ENCODE measurements at regions not wholly inside any gene's neighbourhood (a gene's known extent, or its start where the extent isn't known, plus 50 kb on each side); places are given as distances from the start of the nearest gene placed in this dataset.
A peak's percentile ranks its signal among the peaks of the same experiment; 100 is the strongest.
"Not testable (repeated sequence)": the region's sequence is repeated elsewhere in the genome, so short reads cannot be mapped to it uniquely, and the experiment has no call there.

DNA sequence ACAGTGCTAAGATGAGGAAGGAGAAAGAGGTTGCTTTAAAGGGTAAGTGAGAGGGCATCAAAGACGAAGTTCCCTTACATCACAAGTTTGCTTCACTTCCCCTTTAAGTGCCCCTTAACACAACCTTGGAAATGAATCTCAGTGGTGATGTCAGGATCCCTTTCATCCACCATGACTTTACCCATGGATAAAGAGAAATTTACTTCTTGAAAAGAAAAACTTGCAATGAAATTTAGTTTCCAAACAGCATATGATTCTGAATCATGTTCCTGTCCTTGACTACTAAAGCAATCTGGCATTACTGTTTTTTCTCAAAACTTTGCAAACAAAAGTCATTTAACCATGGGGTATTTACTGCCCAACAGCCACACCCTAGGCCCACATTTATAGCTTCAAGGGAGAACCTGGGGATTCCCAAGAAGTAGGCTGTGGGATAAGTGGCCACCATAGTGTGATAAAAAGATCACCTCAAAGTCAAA lies 135.9 kb downstream of the ITGB8 start:
- DNase-seq, result no peak

DNA sequence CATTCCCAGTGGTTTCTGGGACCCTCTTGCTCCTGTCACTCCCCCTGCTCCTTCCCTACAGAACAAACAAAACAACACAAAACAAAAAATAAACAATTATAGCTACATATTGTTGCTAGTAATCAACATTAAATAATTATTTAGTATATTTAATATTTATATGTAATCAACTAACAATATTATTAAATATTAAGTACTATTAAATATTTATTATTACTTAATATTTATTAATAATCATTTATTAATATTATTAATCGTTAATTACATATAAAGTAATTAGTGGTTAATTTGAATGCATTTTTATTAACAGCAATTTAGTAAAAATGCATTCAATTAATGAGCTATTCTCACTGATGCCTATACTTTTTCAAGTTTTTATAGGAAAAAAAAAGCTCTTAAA lies 139.4 kb downstream of the ITGB8 start:
- DNase-seq, result no peak

DNA sequence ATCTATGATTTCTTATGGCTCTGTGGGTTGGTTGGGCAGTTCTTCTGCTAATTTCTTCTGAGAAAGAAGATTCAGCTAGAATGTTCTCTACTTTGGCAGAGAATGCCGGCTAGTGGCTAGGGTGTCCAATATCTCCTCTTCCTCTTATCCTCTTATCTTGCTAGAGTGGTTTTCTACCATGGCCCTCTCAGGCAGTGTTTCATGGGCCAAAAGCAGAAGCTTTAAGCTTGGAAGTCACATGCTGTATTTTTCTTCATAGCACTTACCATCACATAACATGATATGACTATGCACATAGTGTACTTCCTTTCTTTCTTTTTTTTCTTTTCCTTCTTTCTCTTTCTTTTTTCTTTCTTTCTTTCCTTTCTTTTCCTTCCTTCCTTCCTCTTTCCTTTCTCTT lies 140.0 kb downstream of the ITGB8 start:
- no peak for DNase-seq

- DNase-seq, result no peak
Observed at GRCh38 chr7:20474249-20474648, 141.2 kb upstream of the ABCB5 start.

GRCh38 chr7:20475756-20476155 lies 139.7 kb upstream of the ABCB5 start:
- no peak for DNase-seq

DNA sequence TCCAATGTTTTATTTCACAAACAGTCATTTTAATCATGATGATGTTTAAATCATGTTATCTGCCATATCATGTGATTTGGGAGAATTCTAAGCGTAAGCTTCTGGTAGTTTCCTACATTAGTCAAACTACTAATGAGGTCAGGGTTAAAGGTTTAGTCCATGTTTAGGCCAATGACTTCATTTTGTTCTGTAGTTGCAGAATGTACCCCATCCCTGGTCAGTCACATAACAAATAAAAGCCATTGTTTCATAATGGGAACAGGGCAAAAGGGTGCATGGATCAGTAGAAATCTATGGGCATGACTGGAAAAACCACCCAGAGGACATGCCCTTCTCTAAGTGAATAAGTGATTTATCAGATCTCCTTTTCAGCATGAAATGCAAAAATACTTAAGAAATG lies 138.4 kb upstream of the ABCB5 start:
- no peak for DNase-seq

DNA sequence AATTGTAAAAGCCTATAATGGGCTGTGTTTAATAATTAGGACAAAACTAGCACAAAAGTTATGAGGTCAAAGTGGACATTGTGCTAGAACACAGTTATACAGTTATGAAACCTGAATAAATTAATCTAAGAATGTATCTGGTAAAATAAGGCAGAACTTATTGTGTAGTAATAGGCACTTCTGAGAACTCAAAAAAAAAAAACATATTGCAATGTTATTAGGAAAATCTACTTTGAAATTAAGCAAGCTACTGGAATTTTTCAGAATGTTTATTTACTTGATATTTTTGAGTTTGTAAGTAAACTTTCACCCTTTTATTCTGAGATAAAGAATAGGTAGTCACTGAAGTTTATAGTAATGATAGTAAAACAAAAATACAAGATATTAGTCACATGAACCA lies 135.8 kb upstream of the ABCB5 start:
- no peak for DNase-seq

DNA sequence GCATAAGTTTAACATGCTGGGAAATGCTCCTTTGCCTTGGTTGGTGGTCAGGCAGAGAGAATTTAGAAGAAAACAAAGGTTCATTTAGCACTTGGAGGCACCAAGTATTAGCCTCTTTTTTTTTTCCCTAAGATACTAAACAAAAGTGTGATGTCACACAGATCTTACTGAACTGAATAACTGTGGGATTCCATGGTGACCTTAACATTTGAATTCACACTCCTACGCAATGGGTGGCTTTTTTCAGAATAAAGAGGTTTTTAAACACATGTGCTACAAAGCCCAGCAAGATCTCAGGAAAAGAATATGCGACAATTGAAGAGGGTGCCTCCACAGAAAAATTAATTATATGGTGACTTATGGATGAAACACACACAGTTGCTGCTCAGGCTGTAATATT lies 133.4 kb upstream of the ABCB5 start:
- DNase-seq, result no peak

- DNase-seq, result no peak
Observed at GRCh38 chr7:20484356-20484755, 131.1 kb upstream of the ABCB5 start.

DNA sequence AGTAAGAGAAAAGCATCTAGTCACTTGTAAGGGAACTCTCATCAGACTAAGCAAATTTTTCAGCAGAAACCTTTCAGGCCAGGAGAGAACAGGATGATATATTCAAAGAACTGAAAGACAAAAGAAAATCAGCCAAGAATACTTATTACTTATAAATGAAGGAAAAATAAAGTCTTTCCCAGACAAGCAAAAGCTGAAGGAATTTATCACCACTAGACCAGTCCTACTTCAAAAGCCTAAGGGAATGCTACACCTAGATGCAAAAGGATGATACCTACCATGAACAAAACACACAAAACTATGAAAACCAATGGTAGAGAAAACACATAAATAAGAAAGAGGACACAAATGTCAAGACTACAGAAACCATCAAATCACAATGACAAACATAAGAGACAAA lies 126.6 kb upstream of the ABCB5 start:
- DNase-seq, result no peak

GRCh38 chr7:20491284-20491683 lies 124.2 kb upstream of the ABCB5 start:
- DNase-seq, result no peak

DNA sequence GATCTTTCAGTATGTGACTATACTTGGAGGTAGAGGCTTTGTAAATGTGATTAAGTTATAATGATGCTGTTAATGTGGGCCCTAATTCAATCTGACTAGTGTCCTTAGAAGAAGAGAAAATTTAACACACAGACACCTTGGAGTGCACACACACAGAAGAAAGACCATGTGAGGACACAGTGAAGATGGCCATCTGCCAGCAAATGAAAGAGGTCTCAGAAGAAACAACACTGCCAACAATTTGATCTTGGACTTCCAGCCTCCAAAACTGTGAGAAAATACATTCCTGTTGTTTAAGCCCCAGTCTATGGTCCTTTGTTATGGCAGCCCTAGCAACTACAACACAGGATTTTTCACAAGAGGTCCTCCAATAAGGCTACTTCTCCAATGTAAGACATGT lies 120.9 kb upstream of the ABCB5 start:
- no peak for DNase-seq

DNA sequence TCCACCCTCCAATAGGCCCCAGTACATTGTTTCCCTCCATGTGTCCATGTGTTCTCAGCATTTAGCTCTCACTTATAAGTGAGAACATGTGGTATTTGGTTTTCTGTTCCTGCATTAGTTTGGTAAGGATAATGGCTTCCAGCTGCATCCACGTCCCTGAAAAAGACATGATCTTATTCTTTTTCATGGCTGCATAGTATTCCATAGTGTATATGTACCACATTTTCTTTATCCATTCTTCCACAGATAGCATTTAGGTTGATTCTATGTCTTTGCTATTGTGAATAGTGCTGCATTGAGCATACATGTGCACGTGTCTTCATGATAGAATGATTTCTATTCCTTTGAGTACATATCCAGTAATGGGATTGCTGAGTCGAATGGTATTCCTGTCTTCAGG lies 114.0 kb upstream of the ABCB5 start:
- DNase-seq, result not testable (repeated sequence)

DNA sequence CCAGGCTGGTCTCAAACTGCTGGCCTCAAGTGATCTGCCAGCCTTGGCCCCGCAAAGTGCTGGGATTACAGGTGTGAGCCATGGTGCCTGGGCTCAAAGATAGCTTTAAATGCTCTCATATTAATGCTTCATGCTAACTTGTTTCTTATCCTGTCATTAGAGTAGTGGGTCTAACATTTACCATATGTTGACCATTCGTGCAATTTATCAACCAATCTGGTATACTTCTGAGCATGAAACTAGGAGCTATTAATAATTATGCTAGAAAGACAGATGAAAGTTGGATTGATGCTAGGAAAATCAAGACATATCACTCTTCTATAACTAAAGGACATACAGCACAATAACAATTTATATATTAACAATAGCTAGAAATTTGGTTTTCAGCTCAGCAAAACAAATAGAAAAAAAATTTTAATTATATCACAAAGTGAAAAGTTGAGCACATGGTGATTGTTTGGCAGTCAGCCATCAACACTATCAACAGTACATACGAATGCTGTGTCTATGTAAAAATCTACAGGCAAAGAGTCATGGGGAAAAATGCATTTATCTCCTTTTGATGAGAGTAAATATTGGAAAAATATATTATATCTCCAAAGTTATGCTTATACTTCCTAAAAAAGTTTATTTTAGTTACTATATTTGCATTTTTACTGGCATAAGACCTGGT lies 112.1 kb upstream of the ABCB5 start:
- no peak for DNase-seq

- no peak for DNase-seq
Observed at GRCh38 chr7:20504060-20504459, 111.4 kb upstream of the ABCB5 start.

DNA sequence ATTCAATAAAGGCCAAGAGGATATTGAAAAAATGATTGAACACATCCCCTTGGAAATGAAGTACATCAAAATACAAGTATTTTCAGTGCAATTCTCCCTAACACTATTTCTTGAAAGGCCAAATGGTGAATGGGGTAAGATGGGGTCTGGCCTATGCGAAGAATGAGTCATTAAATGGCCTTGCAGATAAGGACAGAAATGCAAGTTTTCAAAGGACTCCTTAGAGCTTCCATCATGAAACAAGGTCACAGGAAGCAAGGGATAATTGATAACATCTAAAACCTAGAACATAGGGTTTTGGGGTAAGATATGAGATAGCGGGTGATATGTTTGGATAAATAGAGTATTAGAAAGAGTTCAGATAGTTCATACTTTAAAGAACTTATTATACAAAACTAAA lies 109.3 kb upstream of the ABCB5 start:
- no peak for DNase-seq

GRCh38 chr7:20507157-20507556 lies 108.3 kb upstream of the ABCB5 start:
- no peak for DNase-seq

- DNase-seq, result no peak
Observed at GRCh38 chr7:20508109-20508508, 107.4 kb upstream of the ABCB5 start.

DNA sequence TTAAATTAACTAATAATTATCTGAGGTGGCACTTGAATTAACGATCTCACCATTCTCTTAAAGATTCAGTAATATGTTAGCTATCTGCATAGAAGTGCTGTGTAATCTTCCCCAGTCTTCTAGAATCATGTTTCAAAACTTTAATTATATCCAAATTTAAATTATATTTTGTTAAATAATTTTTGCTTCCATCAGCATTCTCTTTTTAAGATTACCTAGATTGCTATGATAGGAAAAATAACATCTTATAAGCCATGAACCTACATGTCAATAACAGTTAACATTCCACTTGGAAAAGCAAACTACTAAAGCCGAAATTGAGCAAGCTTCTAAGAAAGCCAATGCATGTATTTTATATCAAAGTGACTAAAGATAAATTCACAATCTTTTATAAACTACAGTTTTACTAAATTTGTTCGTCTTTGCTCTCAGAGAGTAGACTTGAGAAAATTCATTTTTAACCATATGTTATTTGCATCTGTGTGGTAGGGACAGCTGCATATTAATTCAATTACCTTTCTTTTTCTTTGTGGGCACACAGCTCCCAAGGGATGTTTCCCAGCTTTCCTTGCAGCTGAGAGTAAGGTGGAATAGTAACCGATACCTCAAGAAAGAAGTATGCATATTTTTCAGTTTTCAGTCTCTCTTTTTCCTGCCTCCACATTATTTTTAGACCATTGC lies 105.4 kb upstream of the ABCB5 start:
- DNase-seq, result no peak

GRCh38 chr7:20510573-20510900 lies 104.9 kb upstream of the ABCB5 start:
- DNase-seq, result no peak

DNA sequence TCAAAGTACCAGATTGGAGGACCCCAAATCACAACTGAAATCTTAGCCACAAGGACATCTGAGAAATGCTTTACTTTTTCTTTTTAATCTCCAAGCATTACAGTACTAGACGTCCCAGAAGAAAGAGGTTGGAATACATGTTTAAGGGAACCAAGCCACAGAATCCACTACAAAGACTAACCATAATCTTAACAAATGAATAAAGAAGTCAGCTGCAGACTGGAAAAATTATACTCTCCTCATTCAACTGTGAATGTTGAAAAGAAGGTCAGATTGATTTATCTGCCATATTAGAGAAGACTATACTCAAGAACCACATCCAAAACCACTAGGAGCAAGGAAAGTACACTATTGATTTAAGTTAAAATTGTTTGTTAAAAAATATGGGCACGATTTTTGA lies 102.1 kb upstream of the ABCB5 start:
- DNase-seq, result no peak

DNA sequence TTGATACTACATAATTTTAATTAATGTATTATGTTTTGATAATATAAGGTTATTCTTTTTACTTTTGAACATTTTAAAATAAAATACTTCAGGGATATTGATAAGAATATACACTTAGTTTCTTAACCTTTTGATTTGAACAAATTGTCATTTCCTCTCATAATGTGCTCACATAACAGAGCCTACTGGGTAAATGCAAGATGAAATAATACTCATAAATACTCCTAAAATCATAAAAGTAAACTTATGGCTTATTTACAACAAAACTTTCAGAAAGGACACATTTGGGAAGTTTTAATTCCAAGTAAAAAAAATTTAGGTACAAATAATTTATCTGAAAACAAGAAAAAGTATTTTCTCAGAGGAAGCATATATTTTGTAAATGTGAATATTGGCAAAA lies 101.6 kb upstream of the ABCB5 start:
- no peak for DNase-seq

DNA sequence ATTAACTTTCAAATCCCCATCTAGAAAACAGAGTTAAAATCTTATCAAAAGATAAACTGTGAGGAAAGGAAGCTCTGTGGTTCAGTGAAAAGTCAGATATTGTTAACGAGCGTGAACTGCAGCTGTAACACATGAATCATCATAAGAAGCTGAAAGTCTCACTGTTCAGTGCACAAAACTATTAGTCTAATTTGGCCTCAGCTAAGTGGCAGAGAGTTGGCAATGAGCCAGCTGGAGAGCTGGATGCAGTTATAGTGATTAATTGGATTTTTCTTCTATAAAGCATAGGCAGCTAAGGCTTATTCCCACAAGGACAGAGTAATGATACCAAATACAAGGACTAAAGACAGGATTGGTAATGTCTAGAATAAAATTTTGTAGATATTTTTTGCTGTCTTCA lies 101.1 kb upstream of the ABCB5 start:
- DNase-seq, result peak; percentile 37

GRCh38 chr7:20519645-20520044 lies 95.8 kb upstream of the ABCB5 start:
- DNase-seq, result no peak

DNA sequence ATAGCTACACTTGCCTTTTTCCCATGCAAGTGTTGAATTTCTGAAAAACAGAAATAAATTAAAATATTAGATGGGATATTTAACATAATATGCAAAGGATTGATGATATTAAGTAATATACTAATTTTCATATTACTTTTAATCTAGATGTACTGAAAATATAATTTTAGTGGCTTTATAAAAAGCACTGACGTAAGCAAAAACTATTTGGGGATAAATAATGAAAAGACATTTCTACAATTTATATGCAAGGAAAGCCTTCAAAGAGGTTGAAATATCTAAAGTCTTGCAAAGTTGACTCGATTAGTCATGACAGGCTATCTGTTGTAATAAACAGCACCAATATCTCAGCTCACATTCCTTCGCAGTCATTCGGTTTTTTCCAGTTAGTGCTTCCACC lies 94.9 kb upstream of the ABCB5 start:
- no peak for DNase-seq

All from NCI-H2029 treated with DMSO at 0.1 percent for 48 hours (cell line).